HG02763 (cell line): ENCODE measurements at regions not wholly inside any gene's neighbourhood (a gene's known extent, or its start where the extent isn't known, plus 50 kb on each side); places are given as distances from the start of the nearest gene placed in this dataset.
"Not testable (repeated sequence)": the region's sequence is repeated elsewhere in the genome, so short reads cannot be mapped to it uniquely, and the experiment has no call there.

Experiments
- ATAC-seq: cut with Tn5 transposase; IDR thresholded peaks from one replicate; pipeline ENCODE4 v1.9.1; 2021; ENCODE audit warnings: mild to moderate bottlenecking, moderate library complexity; ENCODE audit not compliant: unreplicated experiment

- ATAC-seq: not testable (repeated sequence)
These were observed 188.8 kb downstream of the LAT start for GRCh38 chr16:29173371-29174305.

GRCh38 chr16:29172098-29172724 lies 187.4 kb downstream of the LAT start:
- ATAC-seq: not testable (repeated sequence)

GRCh38 chr16:29171296-29171695 lies 186.4 kb downstream of the LAT start:
- not testable (repeated sequence) for ATAC-seq

- ATAC-seq: not testable (repeated sequence)
These were observed 185.7 kb downstream of the LAT start for GRCh38 chr16:29170393-29171119.

- ATAC-seq: not testable (repeated sequence)
These were observed 184.6 kb downstream of the LAT start for GRCh38 chr16:29169295-29169994.

- ATAC-seq: not testable (repeated sequence)
These were observed 183.8 kb downstream of the LAT start for GRCh38 chr16:29168515-29169259.

GRCh38 chr16:29164442-29165089 lies 179.7 kb downstream of the LAT start:
- not testable (repeated sequence) for ATAC-seq

- not testable (repeated sequence) for ATAC-seq
These were observed 175.3 kb downstream of the LAT start for GRCh38 chr16:29160171-29160570.

GRCh38 chr16:29159603-29160002 lies 174.8 kb downstream of the LAT start:
- not testable (repeated sequence) for ATAC-seq

GRCh38 chr16:29158785-29159184 lies 173.9 kb downstream of the LAT start:
- ATAC-seq: no peak

- not testable (repeated sequence) for ATAC-seq
These were observed 173.4 kb downstream of the LAT start for GRCh38 chr16:29158031-29158784.

GRCh38 chr16:29157051-29157923 lies 172.4 kb downstream of the LAT start:
- ATAC-seq: not testable (repeated sequence)

- no peak for ATAC-seq
These were observed 171.7 kb downstream of the LAT start for GRCh38 chr16:29156511-29156910.

- not testable (repeated sequence) for ATAC-seq
These were observed 171.0 kb downstream of the LAT start for GRCh38 chr16:29155866-29156200.

GRCh38 chr16:29155131-29155865 lies 170.4 kb downstream of the LAT start:
- ATAC-seq: not testable (repeated sequence)

GRCh38 chr16:29154676-29155121 lies 169.8 kb downstream of the LAT start:
- no peak for ATAC-seq

- ATAC-seq: no peak
These were observed 169.2 kb downstream of the LAT start for GRCh38 chr16:29154088-29154487.
